K562 (cell line): ENCODE measurements at regions not wholly inside any gene's neighbourhood (a gene's known extent, or its start where the extent isn't known, plus 50 kb on each side); places are given as distances from the start of the nearest gene placed in this dataset.

ENCODE experiments used
- PBX2 ChIP-seq, 2 experiments: IDR thresholded peaks in 1 of 2; conservative IDR thresholded peaks in 1 of 2; 2 replicates each; pipeline ENCODE4 v1.6.1; 2016; ENCODE audit warnings: low read depth in 2 of 2, mild to moderate bottlenecking in 1 of 2, missing compliant biosample characterization in 1 of 2, missing genetic modification characterization in 1 of 2, moderate library complexity in 1 of 2
- POLR2A ChIP-seq: fragments of 450-650 bp; conservative IDR thresholded peaks from 2 replicates; pipeline ENCODE4 v1.6.1; 2016

GRCh38 chr13:76503766-76504165, 382.4 kb downstream of the KCTD12 start:
- TF ChIP-seq POLR2A (no peak), PBX2 (CRISPR knock-in tag; IDR thresholded peaks at IDR 0.05; ENCODE audit: low read depth) (no peak), PBX2 (tag; conservative IDR thresholded peaks at IDR 0.05; ENCODE audit: low read depth) (no peak)
